ENCODE measurements at regions not wholly inside any gene's neighbourhood (a gene's known extent, or its start where the extent isn't known, plus 50 kb on each side); places are given as distances from the start of the nearest gene placed in this dataset.
"Not testable (repeated sequence)": the region's sequence is repeated elsewhere in the genome, so short reads cannot be mapped to it uniquely, and the experiment has no call there.

- not testable (repeated sequence) for H3K27me3 Mint-ChIP-seq, H3K4me1 Mint-ChIP-seq, H3K4me3 Mint-ChIP-seq
These were observed 278.0 kb downstream of the ZFY start for GRCh38 chrY:3213183-3213582.

GRCh38 chrY:3218134-3218533 is 283.0 kb downstream of the ZFY start:
- not testable (repeated sequence) for H3K36me3 Mint-ChIP-seq, H3K27me3 Mint-ChIP-seq, H3K27ac Mint-ChIP-seq, H3K4me3 Mint-ChIP-seq, H3K4me1 Mint-ChIP-seq, ATAC-seq, H3K9me3 Mint-ChIP-seq

More at GRCh38 chrY:3213183-3213582, 278.0 kb downstream of the ZFY start:
- H3K27ac Mint-ChIP-seq, H3K9me3 Mint-ChIP-seq, ATAC-seq, H3K36me3 Mint-ChIP-seq: not testable (repeated sequence)

GRCh38 chrY:3218559-3218958 is 283.4 kb downstream of the ZFY start:
- not testable (repeated sequence) for H3K27ac Mint-ChIP-seq, H3K4me1 Mint-ChIP-seq, ATAC-seq, H3K36me3 Mint-ChIP-seq, H3K9me3 Mint-ChIP-seq, H3K27me3 Mint-ChIP-seq
- H3K4me3 Mint-ChIP-seq, result peak overlapping the region; percentile 5

- H3K9me3 Mint-ChIP-seq, H3K4me3 Mint-ChIP-seq, H3K4me1 Mint-ChIP-seq, H3K27me3 Mint-ChIP-seq, H3K36me3 Mint-ChIP-seq, ATAC-seq, H3K27ac Mint-ChIP-seq: not testable (repeated sequence)
These were observed 316.0 kb upstream of the TGIF2LY start for GRCh38 chrY:3262911-3263310.

- H3K9me3 Mint-ChIP-seq, H3K27ac Mint-ChIP-seq, H3K36me3 Mint-ChIP-seq, H3K4me3 Mint-ChIP-seq, ATAC-seq, H3K4me1 Mint-ChIP-seq, H3K27me3 Mint-ChIP-seq: not testable (repeated sequence)
These were observed 290.8 kb upstream of the TGIF2LY start for GRCh38 chrY:3288063-3288462.

- not testable (repeated sequence) for H3K27me3 Mint-ChIP-seq, H3K27ac Mint-ChIP-seq, ATAC-seq, H3K4me1 Mint-ChIP-seq, H3K36me3 Mint-ChIP-seq, H3K9me3 Mint-ChIP-seq, H3K4me3 Mint-ChIP-seq
These were observed 281.6 kb upstream of the TGIF2LY start for GRCh38 chrY:3297235-3297634.

GRCh38 chrY:3319988-3320387 is 258.9 kb upstream of the TGIF2LY start:
- not testable (repeated sequence) for H3K27ac Mint-ChIP-seq, H3K4me1 Mint-ChIP-seq, H3K36me3 Mint-ChIP-seq, ATAC-seq, H3K27me3 Mint-ChIP-seq, H3K4me3 Mint-ChIP-seq, H3K9me3 Mint-ChIP-seq

GRCh38 chrY:3367535-3367934 is 211.3 kb upstream of the TGIF2LY start:
- not testable (repeated sequence) for H3K4me3 Mint-ChIP-seq, H3K4me1 Mint-ChIP-seq, H3K9me3 Mint-ChIP-seq, H3K36me3 Mint-ChIP-seq, ATAC-seq, H3K27me3 Mint-ChIP-seq, H3K27ac Mint-ChIP-seq

GRCh38 chrY:3368459-3368858 is 210.4 kb upstream of the TGIF2LY start:
- not testable (repeated sequence) for ATAC-seq, H3K36me3 Mint-ChIP-seq, H3K27ac Mint-ChIP-seq, H3K4me1 Mint-ChIP-seq, H3K9me3 Mint-ChIP-seq, H3K4me3 Mint-ChIP-seq, H3K27me3 Mint-ChIP-seq

- not testable (repeated sequence) for H3K36me3 Mint-ChIP-seq, H3K27ac Mint-ChIP-seq, H3K27me3 Mint-ChIP-seq, ATAC-seq, H3K9me3 Mint-ChIP-seq, H3K4me3 Mint-ChIP-seq, H3K4me1 Mint-ChIP-seq
These were observed 187.4 kb upstream of the TGIF2LY start for GRCh38 chrY:3391508-3391907.

GRCh38 chrY:3404241-3404640 is 174.6 kb upstream of the TGIF2LY start:
- H3K4me1 Mint-ChIP-seq, H3K27ac Mint-ChIP-seq, H3K9me3 Mint-ChIP-seq, H3K4me3 Mint-ChIP-seq, H3K36me3 Mint-ChIP-seq, ATAC-seq, H3K27me3 Mint-ChIP-seq: not testable (repeated sequence)

GRCh38 chrY:3405585-3405984 is 173.3 kb upstream of the TGIF2LY start:
- not testable (repeated sequence) for H3K4me1 Mint-ChIP-seq

GRCh38 chrY:3406896-3407452 is 171.9 kb upstream of the TGIF2LY start:
- H3K4me1 Mint-ChIP-seq, H3K36me3 Mint-ChIP-seq, H3K9me3 Mint-ChIP-seq, H3K27me3 Mint-ChIP-seq, H3K4me3 Mint-ChIP-seq, ATAC-seq, H3K27ac Mint-ChIP-seq: not testable (repeated sequence)

More at GRCh38 chrY:3405585-3405984, 173.3 kb upstream of the TGIF2LY start:
- H3K27me3 Mint-ChIP-seq, H3K4me3 Mint-ChIP-seq, ATAC-seq, H3K9me3 Mint-ChIP-seq, H3K27ac Mint-ChIP-seq, H3K36me3 Mint-ChIP-seq: not testable (repeated sequence)

- H3K9me3 Mint-ChIP-seq, H3K27ac Mint-ChIP-seq, H3K4me3 Mint-ChIP-seq, H3K27me3 Mint-ChIP-seq, ATAC-seq, H3K36me3 Mint-ChIP-seq, H3K4me1 Mint-ChIP-seq: not testable (repeated sequence)
These were observed 168.5 kb upstream of the TGIF2LY start for GRCh38 chrY:3410322-3410892.
